NB4 (cell line): ENCODE measurements at regions not wholly inside any gene's neighbourhood (a gene's known extent, or its start where the extent isn't known, plus 50 kb on each side); places are given as distances from the start of the nearest gene placed in this dataset.

ENCODE experiments used
- DNase-seq: peaks from one replicate; pipeline ENCODE4 v3.0.0; 2010; ENCODE audit warnings: low read depth
- H3K4me3 ChIP-seq: one replicate; pipeline ENCODE4 v1.5.1; 2011; ENCODE audit warnings: mild to moderate bottlenecking, low read depth, low read length, moderate library complexity
- CTCF ChIP-seq: IDR thresholded peaks from one replicate; pipeline ENCODE4 v1.5.1; 2012; ENCODE audit warnings: low read depth, low read length
- MYC ChIP-seq: IDR thresholded peaks from 2 replicates; pipeline ENCODE4 v1.6.1; 2011; ENCODE audit warnings: low read depth, low read length
- POLR2A ChIP-seq: IDR thresholded peaks from 2 replicates; pipeline ENCODE4 v1.6.1; 2011; ENCODE audit warnings: mild to moderate bottlenecking; ENCODE audit not compliant: insufficient read length; ENCODE audit errors: extremely low read depth
- TF ChIP-seq, protein P1 (sequence below): IDR thresholded peaks from 2 replicates; pipeline ENCODE4 v1.6.1; 2011; ENCODE audit warnings: low read depth, low read length

DNA sequence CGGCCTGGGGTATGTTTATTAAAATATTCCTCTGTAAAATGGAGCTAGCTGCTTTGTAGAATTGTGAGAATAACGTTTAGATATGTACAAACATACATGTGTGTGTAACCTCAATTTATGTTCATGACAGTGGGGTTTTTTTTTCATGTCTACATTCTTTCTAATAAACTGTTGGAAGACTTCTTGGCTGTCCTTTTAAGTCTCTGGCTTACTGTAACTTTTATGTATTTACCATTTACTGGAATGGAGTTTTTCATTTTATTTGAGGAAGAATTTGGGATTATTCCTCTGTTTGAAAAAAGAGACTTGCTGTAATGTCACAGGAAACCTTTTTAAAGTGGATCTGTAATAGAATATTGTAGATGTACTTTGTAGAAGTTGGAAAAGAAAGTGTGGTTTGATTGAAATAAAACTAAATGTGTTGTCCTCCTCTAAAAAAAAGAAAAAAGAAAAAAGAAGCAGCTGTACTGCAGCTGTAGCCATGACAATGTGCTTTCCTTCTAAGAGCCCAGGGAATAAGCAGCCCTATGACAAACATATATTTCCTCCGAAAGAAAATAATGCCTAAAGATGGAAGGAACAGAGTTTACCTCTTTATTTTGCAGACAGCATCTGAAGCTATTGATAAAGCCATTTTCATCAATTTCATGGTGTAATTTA is 71.2 kb upstream of the FREM1 start:
- no peak for DNase-seq
- no peak for TF ChIP-seq CTCF
- no peak for TF ChIP-seq POLR2A
- TF ChIP-seq, protein P1, sequence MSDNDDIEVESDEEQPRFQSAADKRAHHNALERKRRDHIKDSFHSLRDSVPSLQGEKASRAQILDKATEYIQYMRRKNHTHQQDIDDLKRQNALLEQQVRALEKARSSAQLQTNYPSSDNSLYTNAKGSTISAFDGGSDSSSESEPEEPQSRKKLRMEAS: no peak
- TF ChIP-seq MYC: no peak
- H3K4me3 ChIP-seq: no peak overlapping the region

GRCh38 chr9:14978022-14979000 is 68.1 kb upstream of the FREM1 start:
- H3K4me3 ChIP-seq: no peak overlapping the region
- DNase-seq: no peak
- TF ChIP-seq POLR2A (no peak), MYC (no peak), CTCF (no peak)
- TF ChIP-seq, protein P1: no peak

- TF ChIP-seq MYC (no peak), POLR2A (no peak), CTCF (no peak)
- TF ChIP-seq, protein P1: no peak
- no peak for DNase-seq
- no peak overlapping the region for H3K4me3 ChIP-seq
Measured at GRCh38 chr9:14967450-14968321, 57.5 kb upstream of the FREM1 start.

- H3K4me3 ChIP-seq: no peak overlapping the region
- TF ChIP-seq CTCF (no peak), POLR2A (no peak), MYC (no peak)
- TF ChIP-seq, protein P1: no peak
- DNase-seq: no peak
Measured at GRCh38 chr9:14962193-14962882, 52.1 kb upstream of the FREM1 start.

DNA sequence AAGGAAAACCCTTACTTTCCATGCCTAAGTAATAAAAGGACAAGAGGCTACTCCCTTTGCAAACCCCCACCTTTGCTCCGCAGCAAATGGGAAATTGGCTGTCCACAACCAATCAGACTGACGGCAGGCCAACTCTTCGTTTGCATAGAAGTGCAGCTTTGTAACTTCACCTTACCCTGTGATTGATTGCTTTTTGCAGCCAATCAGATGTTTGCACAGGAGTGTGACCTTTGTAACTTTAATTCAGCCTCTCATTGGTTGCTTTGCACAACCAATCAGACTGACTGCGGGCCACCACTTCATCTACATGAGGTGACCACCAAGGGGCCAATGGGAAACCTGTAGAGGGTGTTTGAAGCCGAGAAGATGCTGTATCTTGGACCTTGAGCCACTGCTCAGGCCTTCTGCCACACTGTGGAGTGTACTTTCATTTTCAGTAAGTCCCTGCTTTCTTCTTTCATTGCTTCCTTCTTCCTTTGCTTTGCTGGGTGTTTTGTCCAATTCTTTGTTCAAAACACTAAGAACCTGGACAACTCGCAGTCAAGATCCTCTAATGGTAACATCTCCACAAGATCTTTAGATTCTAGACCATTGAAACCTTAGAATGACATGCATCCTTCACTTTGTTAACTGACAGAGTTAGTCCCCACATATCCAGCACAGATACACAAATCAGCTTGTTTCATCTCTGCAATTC is 51.3 kb upstream of the FREM1 start:
- H3K4me3 ChIP-seq: no peak overlapping the region

More for the DNA sequence above, 51.3 kb upstream of the FREM1 start:
- DNase-seq: no peak
- TF ChIP-seq POLR2A: no peak
- TF ChIP-seq CTCF: no peak
- TF ChIP-seq, protein P1: no peak
- TF ChIP-seq MYC: no peak
